Right lobe of liver (tissue), 6 donors: ENCODE measurements at regions not wholly inside any gene's neighbourhood (a gene's known extent, or its start where the extent isn't known, plus 50 kb on each side); places are given as distances from the start of the nearest gene placed in this dataset.
"Not testable (repeated sequence)": the region's sequence is repeated elsewhere in the genome, so short reads cannot be mapped to it uniquely, and the experiment has no call there.

Source experiments
- ATAC-seq, 4 donors: fragments of 200-7000 bp; cut with Tn5 transposase; one replicate each; pipeline ENCODE4 v1.9.1; 2020; ENCODE audit warnings: mild to moderate bottlenecking in 4 of 4, moderate library complexity in 4 of 4
- DNase-seq, 3 donors: peaks; one replicate each; pipeline ENCODE4 v3.0.0-alpha.2; 2020
- H3K27ac ChIP-seq, 3 donors: fragments of 200-600 bp; one replicate each; pipeline ENCODE4 v1.8.0; 2022
- H3K27me3 ChIP-seq, 2 donors: fragments of 200-600 bp; one replicate each; pipeline ENCODE4 v1.8.0; 2022
- H3K36me3 ChIP-seq, 4 donors: fragments of 200-600 bp; sonication (generic) in 1 of 4; one replicate each; pipeline versions ENCODE4 v1.5.1 to v1.8.0; 2017 to 2022; ENCODE audit warnings: control low read depth in 1 of 4
- H3K4me1 ChIP-seq, 4 donors: fragments of 200-600 bp; sonication (generic) in 1 of 4; one replicate each; pipeline versions ENCODE4 v1.5.1 to v1.8.0; 2017 to 2022; ENCODE audit warnings: control low read depth in 1 of 4
- H3K4me3 ChIP-seq, 3 donors: fragments of 200-600 bp; one replicate each; pipeline ENCODE4 v1.8.0; 2022
- H3K9me3 ChIP-seq, 4 donors: fragments of 200-600 bp; sonication (generic) in 1 of 4; one replicate each; pipeline versions ENCODE4 v1.5.1 to v1.8.0; 2017 to 2022; ENCODE audit warnings: control low read depth in 1 of 4
- POLR2A ChIP-seq: fragments of 450-650 bp; IDR thresholded peaks from one replicate; pipeline ENCODE4 v1.6.1; 2017; ENCODE audit warnings: antibody characterized with exemption, mild to moderate bottlenecking
- WGBS: methylation state at CpG from one replicate; pipeline ENCODE4 v1.1.6; 2018; ENCODE audit warnings: low coverage, low lambda C conversion rate; ENCODE audit not compliant: insufficient coverage; ENCODE audit errors: missing lambda C conversion rate; 5-methylcytosine and 5-hydroxymethylcytosine counted together
- intact Hi-C, 2 donors: fragments of 100-400 bp; cut with DNase I; formaldehyde crosslinking; loops; one replicate each; pipeline versions ENCODE4 v1.11.2 to v1.14.1; 2022
- TF ChIP-seq, protein P1 (sequence below), 4 donors: fragments of 200-600 bp in 3 of 4; fragments of 450-650 bp in 1 of 4; IDR thresholded peaks; one replicate each; pipeline versions ENCODE4 v1.5.1 to v1.8.0; 2016 to 2022; ENCODE audit warnings: antibody characterized with exemption in 4 of 4, mild to moderate bottlenecking in 2 of 4
- donor health status: DM: no; HTN: yes; CAD: no.
- donor health status: DM: no; HTN: no; CAD: no.
- donor health status: DM: no; HTN: no; CAD: no.
- donor health status: DM: no; HTN: yes; CAD: no.
- donor health status: DM: no; HTN: yes; CAD: no.

GRCh38 chr13:85557691-85558467 lies 241.3 kb downstream of the SLITRK6 start:
- Histone ChIP-seq H3K27ac (no peak overlapping the region), H3K9me3 (no peaks in the 10 kb centered on the region), H3K36me3 (no peaks in the 10 kb centered on the region), H3K4me3 (no peak overlapping the region), H3K4me1 (no peaks in the 10 kb centered on the region), H3K27me3 (no peaks in the 10 kb centered on the region)
- DNase-seq (no peak), ATAC-seq (no peak)
- TF ChIP-seq, protein P1, sequence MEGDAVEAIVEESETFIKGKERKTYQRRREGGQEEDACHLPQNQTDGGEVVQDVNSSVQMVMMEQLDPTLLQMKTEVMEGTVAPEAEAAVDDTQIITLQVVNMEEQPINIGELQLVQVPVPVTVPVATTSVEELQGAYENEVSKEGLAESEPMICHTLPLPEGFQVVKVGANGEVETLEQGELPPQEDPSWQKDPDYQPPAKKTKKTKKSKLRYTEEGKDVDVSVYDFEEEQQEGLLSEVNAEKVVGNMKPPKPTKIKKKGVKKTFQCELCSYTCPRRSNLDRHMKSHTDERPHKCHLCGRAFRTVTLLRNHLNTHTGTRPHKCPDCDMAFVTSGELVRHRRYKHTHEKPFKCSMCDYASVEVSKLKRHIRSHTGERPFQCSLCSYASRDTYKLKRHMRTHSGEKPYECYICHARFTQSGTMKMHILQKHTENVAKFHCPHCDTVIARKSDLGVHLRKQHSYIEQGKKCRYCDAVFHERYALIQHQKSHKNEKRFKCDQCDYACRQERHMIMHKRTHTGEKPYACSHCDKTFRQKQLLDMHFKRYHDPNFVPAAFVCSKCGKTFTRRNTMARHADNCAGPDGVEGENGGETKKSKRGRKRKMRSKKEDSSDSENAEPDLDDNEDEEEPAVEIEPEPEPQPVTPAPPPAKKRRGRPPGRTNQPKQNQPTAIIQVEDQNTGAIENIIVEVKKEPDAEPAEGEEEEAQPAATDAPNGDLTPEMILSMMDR (IDR thresholded peaks at IDR 0.05): no peak
- TF ChIP-seq POLR2A: no peak
- 47% methylated on average over 6 of the region's 6 CpGs for WGBS
- intact Hi-C loops: no loop called here

- Histone ChIP-seq H3K27ac (no peak overlapping the region), H3K4me3 (no peak overlapping the region), H3K36me3 (no peaks in the 10 kb centered on the region), H3K27me3 (no peaks in the 10 kb centered on the region), H3K9me3 (no peaks in the 10 kb centered on the region), H3K4me1 (no peaks in the 10 kb centered on the region)
- ATAC-seq (no peak), DNase-seq (no peak)
- intact Hi-C loops: no loop called here
- TF ChIP-seq POLR2A: no peak
- TF ChIP-seq, protein P1 (IDR thresholded peaks at IDR 0.05): no peak
- 40% methylated on average over 1 of the region's 1 CpG for WGBS
These were observed 248.2 kb downstream of the SLITRK6 start for GRCh38 chr13:85551012-85551411.

DNA sequence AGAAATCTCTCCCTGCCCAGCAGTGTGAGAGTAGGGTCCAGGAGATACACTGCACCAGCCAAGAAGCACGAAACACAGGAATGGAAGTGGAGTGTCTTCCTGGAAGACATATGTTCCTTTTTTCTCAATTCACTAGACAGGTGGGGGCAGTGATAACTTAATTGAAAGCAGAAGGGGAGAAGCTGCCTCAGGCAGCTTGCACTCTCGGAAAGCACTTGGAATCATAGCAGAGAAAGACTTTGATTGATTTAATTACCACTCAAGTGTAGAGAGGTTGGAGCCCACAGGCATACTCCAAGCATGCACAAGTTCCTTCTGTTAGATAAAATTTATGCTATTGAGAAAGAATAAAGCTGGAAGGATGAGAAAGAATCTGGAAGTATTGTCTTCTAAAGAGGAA lies 249.4 kb downstream of the SLITRK6 start:
- ATAC-seq (no peak), DNase-seq (no peak)
- Histone ChIP-seq H3K4me3 (no peak overlapping the region), H3K36me3 (no peaks in the 10 kb centered on the region), H3K4me1 (no peaks in the 10 kb centered on the region), H3K27me3 (no peaks in the 10 kb centered on the region), H3K9me3 (no peaks in the 10 kb centered on the region), H3K27ac (no peak overlapping the region)
- 64% methylated on average over 2 of the region's 2 CpGs for WGBS
- TF ChIP-seq POLR2A: no peak
- TF ChIP-seq, protein P1 (IDR thresholded peaks at IDR 0.05): no peak
- intact Hi-C loops: no loop called here

DNA sequence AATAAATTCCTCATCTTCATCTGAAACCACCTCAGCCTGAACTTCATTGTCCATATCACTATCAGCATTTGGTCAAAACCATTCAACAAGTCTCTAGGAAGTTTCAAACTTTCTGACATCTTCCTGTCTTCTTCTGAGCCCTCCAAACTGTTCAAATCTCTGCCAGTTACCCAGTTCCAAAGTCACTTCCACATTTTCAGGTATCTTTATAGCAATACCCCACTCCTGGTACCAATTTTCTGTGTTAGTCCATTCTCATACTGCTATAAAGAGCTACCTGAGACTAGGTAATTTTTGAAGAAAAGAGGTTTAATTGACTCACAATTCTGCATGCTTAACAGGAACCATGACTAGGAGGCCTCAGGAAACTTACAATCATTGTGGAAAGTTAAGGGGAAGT lies 250.4 kb downstream of the SLITRK6 start:
- H3K4me3 ChIP-seq, ATAC-seq, H3K36me3 ChIP-seq, DNase-seq, H3K27ac ChIP-seq, intact Hi-C loops, H3K27me3 ChIP-seq, H3K4me1 ChIP-seq, H3K9me3 ChIP-seq: not testable (repeated sequence)

- DNase-seq (no peak), ATAC-seq (no peak)
- Histone ChIP-seq H3K36me3 (no peaks in the 10 kb centered on the region), H3K4me1 (no peaks in the 10 kb centered on the region), H3K9me3 (no peaks in the 10 kb centered on the region), H3K27ac (no peak overlapping the region), H3K27me3 (no peaks in the 10 kb centered on the region), H3K4me3 (no peak overlapping the region)
- WGBS: 37% methylated on average over 5 of the region's 5 CpGs
- TF ChIP-seq POLR2A: no peak
- TF ChIP-seq, protein P1 (IDR thresholded peaks at IDR 0.05): no peak
- intact Hi-C loops: no loop called here
These were observed 253.4 kb downstream of the SLITRK6 start for GRCh38 chr13:85545771-85546170.
